GM12878 (cell line): ENCODE measurements at regions not wholly inside any gene's neighbourhood (a gene's known extent, or its start where the extent isn't known, plus 50 kb on each side); places are given as distances from the start of the nearest gene placed in this dataset.

Experiments used
- ATAC-seq: fragments of 200-7000 bp; cut with Tn5 transposase; 3 replicates; pipeline ENCODE4 v1.9.1; 2020; ENCODE audit warnings: mild to moderate bottlenecking, moderate library complexity
- BruUV-seq: library from RNA; stranded (reverse); fragments of 400-500 nt; replicated peaks from 2 replicates; lab custom pipeline; 2021; lab: Mats Ljungman, UMichigan
- CTCF ChIA-PET: fragments of 300-600 bp; sonication (Branson Sonifier 250); formaldehyde crosslinking; extraction: SDS; loops from one replicate; lab custom pipeline; 2021; ENCODE audit warnings: inconsistent platforms; lab: Yijun Ruan, JAX
- POLR2A ChIA-PET: fragments of 350-600 bp; formaldehyde crosslinking; extraction: SDS; loops from one replicate; lab custom pipeline; 2021; ENCODE audit warnings: inconsistent platforms; lab: Charles Lee
- RAD21 ChIA-PET: fragments of 300-600 bp; sonication (Branson Sonifier 250); formaldehyde crosslinking; loops from one replicate; lab custom pipeline; 2023; ENCODE audit warnings: antibody characterized with exemption; ENCODE audit not compliant: unreplicated experiment; lab: Charles Lee
- SMC1A ChIA-PET: fragments of 300-600 bp; sonication (Branson Sonifier 250); formaldehyde crosslinking; loops from one replicate; lab custom pipeline; 2023; ENCODE audit not compliant: unreplicated experiment, uncharacterized antibody; lab: Charles Lee
- DNase-seq: peaks from one replicate; pipeline ENCODE4 v3.0.0-alpha.2; 2011; ENCODE audit warnings: low read depth, low spot score
- FAIRE-seq: peaks from 3 replicates; lab custom pipeline; 2011; peaks lifted over from hg19 to GRCh38; lab: Jason Lieb, UNC
- H2AFZ ChIP-seq: 2 replicates; pipeline ENCODE4 v1.6.0; 2011; ENCODE audit warnings: low read depth, low read length, control low read depth; ENCODE audit not compliant: control insufficient read depth
- H3K27ac ChIP-seq: 2 replicates; pipeline ENCODE4 v1.5.1; 2011; ENCODE audit warnings: control low read depth; ENCODE audit not compliant: control insufficient read depth, insufficient read depth
- H3K27me3 ChIP-seq, 2 experiments: replicated peaks in 1 of 2; 2 replicates each; pipeline versions ENCODE4 v1.6.0 to v1.6.1; 2011; ENCODE audit warnings: low read length in 1 of 2; ENCODE audit not compliant: control insufficient read depth in 2 of 2, insufficient read depth in 2 of 2
- H3K36me3 ChIP-seq, 2 experiments: 2 replicates each; pipeline ENCODE4 v1.5.1; 2011; ENCODE audit warnings: low read length in 1 of 2; ENCODE audit not compliant: control insufficient read depth in 2 of 2, insufficient read depth in 2 of 2
- H3K4me1 ChIP-seq: 2 replicates; pipeline ENCODE4 v1.6.1; 2011; ENCODE audit warnings: mild to moderate bottlenecking, low read length, moderate library complexity, mixed read lengths; ENCODE audit not compliant: control insufficient read depth, insufficient read depth
- H3K4me2 ChIP-seq: 2 replicates; pipeline ENCODE4 v1.6.0; 2011; ENCODE audit warnings: control low read depth; ENCODE audit not compliant: control insufficient read depth, insufficient read depth
- H3K4me3 ChIP-seq: fragments of 200-600 bp; sonication (generic); 2 replicates; pipeline ENCODE4 v1.5.1; 2016
- H3K79me2 ChIP-seq: 2 replicates; pipeline ENCODE4 v1.6.0; 2011; ENCODE audit warnings: low read length; ENCODE audit not compliant: control insufficient read depth, insufficient read depth
- H3K9ac ChIP-seq: 2 replicates; pipeline ENCODE4 v1.8.0; 2011; ENCODE audit warnings: low read length, control low read depth, mixed read lengths; ENCODE audit not compliant: control insufficient read depth, insufficient read depth
- H3K9me3 ChIP-seq: replicated peaks from 3 replicates; pipeline ENCODE4 v1.5.1; 2011; ENCODE audit warnings: mild to moderate bottlenecking, low read length; ENCODE audit not compliant: control insufficient read depth, insufficient read depth
- H4K20me1 ChIP-seq: 2 replicates; pipeline ENCODE4 v1.6.0; 2011; ENCODE audit not compliant: control insufficient read depth, insufficient read depth
- CREB1 ChIP-seq: IDR thresholded peaks from 2 replicates; pipeline ENCODE4 v1.6.1; 2012; ENCODE audit warnings: low read depth, mild to moderate bottlenecking, inconsistent platforms
- IKZF1 ChIP-seq: fragments of 450-650 bp; conservative IDR thresholded peaks from 2 replicates; pipeline ENCODE4 v1.6.1; 2017; ENCODE audit warnings: antibody characterized with exemption, mild to moderate bottlenecking
- JUND ChIP-seq: IDR thresholded peaks from 2 replicates; pipeline ENCODE4 v1.6.1; 2012; ENCODE audit warnings: low read depth, mild to moderate bottlenecking, low read length, improper control_type of control experiment, moderate library complexity
- KLF5 ChIP-seq: fragments of 450-650 bp; IDR thresholded peaks from 2 replicates; pipeline ENCODE4 v1.6.1; 2014; ENCODE audit warnings: mild to moderate bottlenecking; ENCODE audit not compliant: partially characterized antibody
- POLR2AphosphoS2 ChIP-seq: IDR thresholded peaks from 2 replicates; pipeline ENCODE4 v1.6.1; 2011; ENCODE audit warnings: low read depth, mild to moderate bottlenecking, low read length, improper control_type of control experiment, moderate library complexity
- POLR2AphosphoS5 ChIP-seq: IDR thresholded peaks from 2 replicates; pipeline ENCODE4 v1.6.1; 2011; ENCODE audit warnings: mild to moderate bottlenecking, low read length, inconsistent platforms
- SIX5 ChIP-seq: IDR thresholded peaks from 2 replicates; pipeline ENCODE4 v1.6.1; 2011; ENCODE audit warnings: mild to moderate bottlenecking, low read depth, low read length, moderate library complexity; ENCODE audit not compliant: severe bottlenecking
- SMAD1 ChIP-seq: fragments of 450-650 bp; IDR thresholded peaks from 2 replicates; pipeline ENCODE4 v1.6.1; 2018; ENCODE audit warnings: mild to moderate bottlenecking, low read depth; ENCODE audit not compliant: partially characterized antibody
- SRF ChIP-seq, 2 experiments: IDR thresholded peaks; 2 replicates each; pipeline ENCODE4 v1.6.1; 2011; ENCODE audit warnings: low read depth in 2 of 2, low read length in 2 of 2, mild to moderate bottlenecking in 1 of 2, moderate library complexity in 1 of 2
- YBX1 ChIP-seq: fragments of 450-650 bp; IDR thresholded peaks from 2 replicates; pipeline ENCODE4 v1.6.1; 2016; ENCODE audit warnings: antibody characterized with exemption
- WGBS: methylation state at CpG from one replicate; pipeline ENCODE4 v1.1.6; 2016; ENCODE audit warnings: low lambda C conversion rate; ENCODE audit not compliant: insufficient replicate concordance, insufficient coverage; ENCODE audit errors: missing lambda C conversion rate; 5-methylcytosine and 5-hydroxymethylcytosine counted together
- in situ Hi-C: fragments of 300-500 bp; cut with MboI; formaldehyde crosslinking; loops from 9 replicates; pipeline ENCODE4 v1.14.3; 2018; ENCODE audit warnings: mixed read lengths
- intact Hi-C: fragments of 100-400 bp; cut with micrococcal nuclease; formaldehyde crosslinking; loops from one replicate; pipeline ENCODE4 v1.14.2; 2022; ENCODE audit not compliant: unreplicated experiment
- TF ChIP-seq, protein P1 (sequence below): fragments of 450-650 bp; IDR thresholded peaks from 2 replicates; pipeline ENCODE4 v1.6.1; 2017; ENCODE audit warnings: mild to moderate bottlenecking, moderate library complexity
- TF ChIP-seq, protein P2 (sequence below): fragments of 450-650 bp; IDR thresholded peaks from 2 replicates; pipeline ENCODE4 v1.6.1; 2018; ENCODE audit warnings: borderline replicate concordance, mild to moderate bottlenecking; ENCODE audit not compliant: partially characterized antibody
- TF ChIP-seq, protein P3 (sequence below): fragments of 450-650 bp; formaldehyde crosslinking; IDR thresholded peaks from 2 replicates; pipeline ENCODE4 v1.4.0; 2020; ENCODE audit warnings: mild to moderate bottlenecking, moderate library complexity

DNA sequence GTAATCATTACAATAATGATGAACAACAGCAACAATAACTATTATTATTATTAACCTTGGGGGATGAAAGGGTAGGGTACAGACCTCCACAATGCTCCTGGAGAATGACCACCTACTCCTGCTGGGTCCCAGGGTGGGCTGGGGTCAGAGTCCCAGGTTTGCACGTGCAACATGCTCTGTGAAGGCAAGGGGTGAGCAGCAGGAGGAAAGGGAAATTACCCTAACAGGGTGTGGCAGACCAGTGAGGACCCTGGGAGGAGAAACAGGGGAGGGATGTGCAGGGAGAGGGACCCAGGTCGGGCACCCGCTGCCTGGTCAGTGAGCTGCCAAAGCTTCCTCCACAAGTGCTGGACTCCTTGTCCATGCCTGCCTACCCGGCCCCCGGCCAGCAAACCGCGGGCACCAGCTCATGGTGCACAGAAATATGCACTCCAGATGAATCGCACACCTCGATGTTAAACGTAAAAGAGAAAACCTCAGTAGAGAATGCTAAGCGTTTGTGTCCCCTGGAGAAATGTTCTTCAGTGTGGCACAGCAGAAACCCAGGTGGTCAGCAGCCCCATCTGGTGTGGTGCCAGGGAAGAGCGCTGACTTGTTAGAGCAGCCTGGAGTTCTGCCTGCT is 767.1 kb downstream of the KCNJ18 start:
- ChIA-PET POLR2A (no interaction called here), CTCF (no interaction called here), RAD21 (no interaction called here), SMC1A (no interaction called here)
- Histone ChIP-seq H3K4me1 (no peaks in the 10 kb centered on the region), H3K9ac (no peak overlapping the region), H3K9me3 (no peaks in the 10 kb centered on the region; the same call in 2 of the 3 replicates), H3K27ac (no peak overlapping the region), H3K27me3 (no peaks in the 10 kb centered on the region), H3K79me2 (no peaks in the 10 kb centered on the region), H3K36me3 (no peaks in the 10 kb centered on the region), H3K4me2 (no peak overlapping the region), H2AFZ (no peak overlapping the region), H3K4me3 (no peak overlapping the region), H4K20me1 (no peaks in the 10 kb centered on the region)
- intact Hi-C loops = no loop called here
- ATAC-seq (no peak), FAIRE-seq (no peak), DNase-seq (no peak)
- no TSS peak for BruUV-seq
- 24% methylated on average over 11 of the region's 12 CpGs for whole genome bisulfite sequencing
- in situ Hi-C loops = no loop called here
- TF ChIP-seq, protein P1, sequence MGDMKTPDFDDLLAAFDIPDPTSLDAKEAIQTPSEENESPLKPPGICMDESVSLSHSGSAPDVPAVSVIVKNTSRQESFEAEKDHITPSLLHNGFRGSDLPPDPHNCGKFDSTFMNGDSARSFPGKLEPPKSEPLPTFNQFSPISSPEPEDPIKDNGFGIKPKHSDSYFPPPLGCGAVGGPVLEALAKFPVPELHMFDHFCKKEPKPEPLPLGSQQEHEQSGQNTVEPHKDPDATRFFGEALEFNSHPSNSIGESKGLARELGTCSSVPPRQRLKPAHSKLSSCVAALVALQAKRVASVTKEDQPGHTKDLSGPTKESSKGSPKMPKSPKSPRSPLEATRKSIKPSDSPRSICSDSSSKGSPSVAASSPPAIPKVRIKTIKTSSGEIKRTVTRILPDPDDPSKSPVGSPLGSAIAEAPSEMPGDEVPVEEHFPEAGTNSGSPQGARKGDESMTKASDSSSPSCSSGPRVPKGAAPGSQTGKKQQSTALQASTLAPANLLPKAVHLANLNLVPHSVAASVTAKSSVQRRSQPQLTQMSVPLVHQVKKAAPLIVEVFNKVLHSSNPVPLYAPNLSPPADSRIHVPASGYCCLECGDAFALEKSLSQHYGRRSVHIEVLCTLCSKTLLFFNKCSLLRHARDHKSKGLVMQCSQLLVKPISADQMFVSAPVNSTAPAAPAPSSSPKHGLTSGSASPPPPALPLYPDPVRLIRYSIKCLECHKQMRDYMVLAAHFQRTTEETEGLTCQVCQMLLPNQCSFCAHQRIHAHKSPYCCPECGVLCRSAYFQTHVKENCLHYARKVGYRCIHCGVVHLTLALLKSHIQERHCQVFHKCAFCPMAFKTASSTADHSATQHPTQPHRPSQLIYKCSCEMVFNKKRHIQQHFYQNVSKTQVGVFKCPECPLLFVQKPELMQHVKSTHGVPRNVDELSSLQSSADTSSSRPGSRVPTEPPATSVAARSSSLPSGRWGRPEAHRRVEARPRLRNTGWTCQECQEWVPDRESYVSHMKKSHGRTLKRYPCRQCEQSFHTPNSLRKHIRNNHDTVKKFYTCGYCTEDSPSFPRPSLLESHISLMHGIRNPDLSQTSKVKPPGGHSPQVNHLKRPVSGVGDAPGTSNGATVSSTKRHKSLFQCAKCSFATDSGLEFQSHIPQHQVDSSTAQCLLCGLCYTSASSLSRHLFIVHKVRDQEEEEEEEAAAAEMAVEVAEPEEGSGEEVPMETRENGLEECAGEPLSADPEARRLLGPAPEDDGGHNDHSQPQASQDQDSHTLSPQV = no peak
- TF ChIP-seq POLR2AphosphoS5 (no peak), KLF5 (no peak), POLR2AphosphoS2 (no peak), JUND (no peak), SIX5 (no peak), CREB1 (no peak), SRF (IDR thresholded peaks at IDR 0.05; ENCODE audit: low read depth in 2 of 2, low read length in 2 of 2) (no peak), IKZF1 (no peak), SMAD1 (no peak), YBX1 (no peak)
- TF ChIP-seq, protein P2, sequence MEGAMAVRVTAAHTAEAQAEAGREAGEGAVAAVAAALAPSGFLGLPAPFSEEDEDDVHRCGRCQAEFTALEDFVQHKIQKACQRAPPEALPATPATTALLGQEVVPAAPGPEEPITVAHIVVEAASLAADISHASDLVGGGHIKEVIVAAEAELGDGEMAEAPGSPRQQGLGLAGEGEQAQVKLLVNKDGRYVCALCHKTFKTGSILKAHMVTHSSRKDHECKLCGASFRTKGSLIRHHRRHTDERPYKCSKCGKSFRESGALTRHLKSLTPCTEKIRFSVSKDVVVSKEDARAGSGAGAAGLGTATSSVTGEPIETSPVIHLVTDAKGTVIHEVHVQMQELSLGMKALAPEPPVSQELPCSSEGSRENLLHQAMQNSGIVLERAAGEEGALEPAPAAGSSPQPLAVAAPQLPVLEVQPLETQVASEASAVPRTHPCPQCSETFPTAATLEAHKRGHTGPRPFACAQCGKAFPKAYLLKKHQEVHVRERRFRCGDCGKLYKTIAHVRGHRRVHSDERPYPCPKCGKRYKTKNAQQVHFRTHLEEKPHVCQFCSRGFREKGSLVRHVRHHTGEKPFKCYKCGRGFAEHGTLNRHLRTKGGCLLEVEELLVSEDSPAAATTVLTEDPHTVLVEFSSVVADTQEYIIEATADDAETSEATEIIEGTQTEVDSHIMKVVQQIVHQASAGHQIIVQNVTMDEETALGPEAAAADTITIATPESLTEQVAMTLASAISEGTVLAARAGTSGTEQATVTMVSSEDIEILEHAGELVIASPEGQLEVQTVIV = no peak
- TF ChIP-seq, protein P3, sequence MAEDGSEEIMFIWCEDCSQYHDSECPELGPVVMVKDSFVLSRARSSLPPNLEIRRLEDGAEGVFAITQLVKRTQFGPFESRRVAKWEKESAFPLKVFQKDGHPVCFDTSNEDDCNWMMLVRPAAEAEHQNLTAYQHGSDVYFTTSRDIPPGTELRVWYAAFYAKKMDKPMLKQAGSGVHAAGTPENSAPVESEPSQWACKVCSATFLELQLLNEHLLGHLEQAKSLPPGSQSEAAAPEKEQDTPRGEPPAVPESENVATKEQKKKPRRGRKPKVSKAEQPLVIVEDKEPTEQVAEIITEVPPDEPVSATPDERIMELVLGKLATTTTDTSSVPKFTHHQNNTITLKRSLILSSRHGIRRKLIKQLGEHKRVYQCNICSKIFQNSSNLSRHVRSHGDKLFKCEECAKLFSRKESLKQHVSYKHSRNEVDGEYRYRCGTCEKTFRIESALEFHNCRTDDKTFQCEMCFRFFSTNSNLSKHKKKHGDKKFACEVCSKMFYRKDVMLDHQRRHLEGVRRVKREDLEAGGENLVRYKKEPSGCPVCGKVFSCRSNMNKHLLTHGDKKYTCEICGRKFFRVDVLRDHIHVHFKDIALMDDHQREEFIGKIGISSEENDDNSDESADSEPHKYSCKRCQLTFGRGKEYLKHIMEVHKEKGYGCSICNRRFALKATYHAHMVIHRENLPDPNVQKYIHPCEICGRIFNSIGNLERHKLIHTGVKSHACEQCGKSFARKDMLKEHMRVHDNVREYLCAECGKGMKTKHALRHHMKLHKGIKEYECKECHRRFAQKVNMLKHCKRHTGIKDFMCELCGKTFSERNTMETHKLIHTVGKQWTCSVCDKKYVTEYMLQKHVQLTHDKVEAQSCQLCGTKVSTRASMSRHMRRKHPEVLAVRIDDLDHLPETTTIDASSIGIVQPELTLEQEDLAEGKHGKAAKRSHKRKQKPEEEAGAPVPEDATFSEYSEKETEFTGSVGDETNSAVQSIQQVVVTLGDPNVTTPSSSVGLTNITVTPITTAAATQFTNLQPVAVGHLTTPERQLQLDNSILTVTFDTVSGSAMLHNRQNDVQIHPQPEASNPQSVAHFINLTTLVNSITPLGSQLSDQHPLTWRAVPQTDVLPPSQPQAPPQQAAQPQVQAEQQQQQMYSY (CRISPR knock-in tag) = no peak
